ENCODE measurements at regions not wholly inside any gene's neighbourhood (a gene's known extent, or its start where the extent isn't known, plus 50 kb on each side); places are given as distances from the start of the nearest gene placed in this dataset.

- H3K4me3 ChIP-seq (ENCODE audit: insufficient read depth, low read length, poor library complexity, severe bottlenecking), result no peak overlapping the region
- H3K79me2 ChIP-seq (ENCODE audit: insufficient read depth, low read length), result no peaks in the 10 kb centered on the region
- no peaks in the 10 kb centered on the region for H3F3A ChIP-seq (ENCODE audit: insufficient read depth)
- no peaks in the 10 kb centered on the region for H4K20me1 ChIP-seq (ENCODE audit: low read depth, low read length)
- H3K27me3 ChIP-seq (ENCODE audit: low read length), result no peaks in the 10 kb centered on the region
- TF ChIP-seq CTCF (IDR thresholded peaks at IDR 0.05; ENCODE audit: insufficient read depth, low read length, poor library complexity, severe bottlenecking), result no peak
- no peak for TF ChIP-seq EZH2phosphoT487 (conservative IDR thresholded peaks at IDR 0.05; ENCODE audit: low read length)
- no peak overlapping the region for H3K9ac ChIP-seq (ENCODE audit: low read length)
- no peaks in the 10 kb centered on the region for H3K36me3 ChIP-seq (ENCODE audit: low read length)
- no peaks in the 10 kb centered on the region for H3K9me2 ChIP-seq (replicated peaks; ENCODE audit: insufficient read depth, low read length)
- no peak overlapping the region for H3K27ac ChIP-seq (ENCODE audit: low read depth, low read length)
- no peak overlapping the region for H2AFZ ChIP-seq (ENCODE audit: low read depth, low read length, severe bottlenecking)
- no peaks in the 10 kb centered on the region for H3K9me3 ChIP-seq (ENCODE audit: insufficient read depth, low read length)
- H3K4me2 ChIP-seq (ENCODE audit: low read depth, low read length, poor library complexity, severe bottlenecking), result no peak overlapping the region
These were observed 384.0 kb upstream of the ADARB2 start for GRCh38 chr10:2121315-2121714.

- H3K9ac ChIP-seq (ENCODE audit: low read length), result no peak overlapping the region
- no peaks in the 10 kb centered on the region for H3K9me3 ChIP-seq (ENCODE audit: insufficient read depth, low read length)
- no peak overlapping the region for H3K27ac ChIP-seq (ENCODE audit: low read depth, low read length)
- H3K9me2 ChIP-seq (replicated peaks; ENCODE audit: insufficient read depth, low read length), result no peaks in the 10 kb centered on the region
- H2AFZ ChIP-seq (ENCODE audit: low read depth, low read length, severe bottlenecking), result no peak overlapping the region
- no peaks in the 10 kb centered on the region for H3K27me3 ChIP-seq (ENCODE audit: low read length)
- no peak overlapping the region for H3K4me2 ChIP-seq (ENCODE audit: low read depth, low read length, poor library complexity, severe bottlenecking)
- H3K79me2 ChIP-seq (ENCODE audit: insufficient read depth, low read length), result no peaks in the 10 kb centered on the region
- no peaks in the 10 kb centered on the region for H3F3A ChIP-seq (ENCODE audit: insufficient read depth)
- TF ChIP-seq EZH2phosphoT487 (conservative IDR thresholded peaks at IDR 0.05; ENCODE audit: low read length) (no peak), CTCF (IDR thresholded peaks at IDR 0.05; ENCODE audit: insufficient read depth, low read length, poor library complexity, severe bottlenecking) (no peak)
- H4K20me1 ChIP-seq (ENCODE audit: low read depth, low read length), result no peaks in the 10 kb centered on the region
- no peaks in the 10 kb centered on the region for H3K36me3 ChIP-seq (ENCODE audit: low read length)
- H3K4me3 ChIP-seq (ENCODE audit: insufficient read depth, low read length, poor library complexity, severe bottlenecking), result no peak overlapping the region
These were observed 383.4 kb upstream of the ADARB2 start for GRCh38 chr10:2120746-2121145.

- Histone ChIP-seq H2AFZ (ENCODE audit: low read depth, low read length, severe bottlenecking) (no peak overlapping the region), H3K27ac (ENCODE audit: low read depth, low read length) (no peak overlapping the region), H3K9me2 (replicated peaks; ENCODE audit: insufficient read depth, low read length) (no peaks in the 10 kb centered on the region), H4K20me1 (ENCODE audit: low read depth, low read length) (no peaks in the 10 kb centered on the region), H3K36me3 (ENCODE audit: low read length) (no peaks in the 10 kb centered on the region), H3F3A (ENCODE audit: insufficient read depth) (no peaks in the 10 kb centered on the region), H3K4me3 (ENCODE audit: insufficient read depth, low read length, poor library complexity, severe bottlenecking) (no peak overlapping the region), H3K79me2 (ENCODE audit: insufficient read depth, low read length) (no peaks in the 10 kb centered on the region), H3K27me3 (ENCODE audit: low read length) (no peaks in the 10 kb centered on the region), H3K4me2 (ENCODE audit: low read depth, low read length, poor library complexity, severe bottlenecking) (no peak overlapping the region), H3K9ac (ENCODE audit: low read length) (no peak overlapping the region), H3K9me3 (ENCODE audit: insufficient read depth, low read length) (no peaks in the 10 kb centered on the region)
- no peak for TF ChIP-seq EZH2phosphoT487 (conservative IDR thresholded peaks at IDR 0.05; ENCODE audit: low read length)
- TF ChIP-seq CTCF (IDR thresholded peaks at IDR 0.05; ENCODE audit: insufficient read depth, low read length, poor library complexity, severe bottlenecking), result no peak
These were observed 382.0 kb upstream of the ADARB2 start for GRCh38 chr10:2119316-2119715.

- H3K79me2 ChIP-seq (ENCODE audit: insufficient read depth, low read length), result no peaks in the 10 kb centered on the region
- H4K20me1 ChIP-seq (ENCODE audit: low read depth, low read length), result no peaks in the 10 kb centered on the region
- H3K9ac ChIP-seq (ENCODE audit: low read length), result no peak overlapping the region
- H3K27me3 ChIP-seq (ENCODE audit: low read length), result no peaks in the 10 kb centered on the region
- no peaks in the 10 kb centered on the region for H3K9me2 ChIP-seq (replicated peaks; ENCODE audit: insufficient read depth, low read length)
- no peaks in the 10 kb centered on the region for H3F3A ChIP-seq (ENCODE audit: insufficient read depth)
- no peak overlapping the region for H2AFZ ChIP-seq (ENCODE audit: low read depth, low read length, severe bottlenecking)
- H3K9me3 ChIP-seq (ENCODE audit: insufficient read depth, low read length), result no peaks in the 10 kb centered on the region
- H3K4me3 ChIP-seq (ENCODE audit: insufficient read depth, low read length, poor library complexity, severe bottlenecking), result no peak overlapping the region
- no peaks in the 10 kb centered on the region for H3K36me3 ChIP-seq (ENCODE audit: low read length)
- TF ChIP-seq EZH2phosphoT487 (conservative IDR thresholded peaks at IDR 0.05; ENCODE audit: low read length) (no peak), CTCF (IDR thresholded peaks at IDR 0.05; ENCODE audit: insufficient read depth, low read length, poor library complexity, severe bottlenecking) (no peak)
- no peak overlapping the region for H3K4me2 ChIP-seq (ENCODE audit: low read depth, low read length, poor library complexity, severe bottlenecking)
- H3K27ac ChIP-seq (ENCODE audit: low read depth, low read length), result no peak overlapping the region
These were observed 380.9 kb upstream of the ADARB2 start for GRCh38 chr10:2118201-2118600.

Data from SU-DHL-6 (cell line).